MV-4-11 (cell line): ENCODE measurements at regions not wholly inside any gene's neighbourhood (a gene's known extent, or its start where the extent isn't known, plus 50 kb on each side); places are given as distances from the start of the nearest gene placed in this dataset.

Experiments used
- DNase-seq: peaks from one replicate; lab custom pipeline; 2025; lab: John Stamatoyannopoulos, UW

- DNase-seq: no peak
These were observed 51.7 kb upstream of the TJP1 start for GRCh38 chr15:29873947-29874411.

GRCh38 chr15:29873264-29873663 lies 51.0 kb upstream of the TJP1 start:
- DNase-seq: no peak

GRCh38 chr15:29872716-29873115 lies 50.4 kb upstream of the TJP1 start:
- no peak for DNase-seq
